Chondrocyte (in vitro differentiated cells): ENCODE measurements at regions not wholly inside any gene's neighbourhood (a gene's known extent, or its start where the extent isn't known, plus 50 kb on each side); places are given as distances from the start of the nearest gene placed in this dataset.
A peak's percentile ranks its signal among the peaks of the same experiment; 100 is the strongest.

Experiments
- DNase-seq: peaks from one replicate; pipeline ENCODE4 v3.0.0; 2021; ENCODE audit warnings: mixed read lengths, low spot score
- H3K27ac Mint-ChIP-seq: one replicate; pipeline ENCODE4 v1.8.0; 2021; ENCODE audit warnings: mild to moderate bottlenecking, moderate library complexity, mixed read lengths; ENCODE audit not compliant: unreplicated experiment
- H3K27me3 Mint-ChIP-seq: 2 replicates; pipeline ENCODE4 v1.8.0; 2021; ENCODE audit warnings: low read depth, mixed read lengths
- H3K36me3 Mint-ChIP-seq: 2 replicates; pipeline ENCODE4 v1.8.0; 2021; ENCODE audit warnings: low read depth, mixed read lengths
- H3K4me1 Mint-ChIP-seq: 2 replicates; pipeline ENCODE4 v1.8.0; 2021; ENCODE audit warnings: low read depth, mild to moderate bottlenecking, mixed read lengths
- H3K4me3 Mint-ChIP-seq: one replicate; pipeline ENCODE4 v1.8.0; 2021; ENCODE audit warnings: mild to moderate bottlenecking, moderate library complexity, mixed read lengths; ENCODE audit not compliant: unreplicated experiment
- H3K9me3 Mint-ChIP-seq: 2 replicates; pipeline ENCODE4 v1.8.0; 2021; ENCODE audit warnings: low read depth, mixed read lengths
- CTCF ChIP-seq: fragments of 200-600 bp; sonication (generic); IDR thresholded peaks from 2 replicates; pipeline ENCODE4 v1.5.0; 2021; ENCODE audit warnings: antibody characterized with exemption, mild to moderate bottlenecking, moderate library complexity

- H3K36me3 Mint-ChIP-seq: peaks cover 8% of the 10 kb centered on the region
- H3K9me3 Mint-ChIP-seq: peaks cover 6% of the 10 kb centered on the region
- TF ChIP-seq CTCF: no peak
- H3K27me3 Mint-ChIP-seq: peaks cover 36% of the 10 kb centered on the region
- H3K27ac Mint-ChIP-seq: no peak overlapping the region
- no peaks in the 10 kb centered on the region for H3K4me1 Mint-ChIP-seq
- DNase-seq: no peak
- no peak overlapping the region for H3K4me3 Mint-ChIP-seq
Observed at GRCh38 chr11:116077092-116077491, 572.9 kb upstream of the CADM1 start.

- H3K27me3 Mint-ChIP-seq: peaks cover 28% of the 10 kb centered on the region
- no peaks in the 10 kb centered on the region for H3K9me3 Mint-ChIP-seq
- no peaks in the 10 kb centered on the region for H3K36me3 Mint-ChIP-seq
- H3K27ac Mint-ChIP-seq: no peak overlapping the region
- DNase-seq: no peak
- H3K4me1 Mint-ChIP-seq: peaks cover 6% of the 10 kb centered on the region
- TF ChIP-seq CTCF: no peak
- H3K4me3 Mint-ChIP-seq: no peak overlapping the region
Observed at GRCh38 chr11:116073854-116074837, 569.9 kb upstream of the CADM1 start.

- Mint-ChIP-seq H3K27ac (no peak overlapping the region), H3K9me3 (no peaks in the 10 kb centered on the region), H3K4me1 (peaks cover 6% of the 10 kb centered on the region), H3K4me3 (no peak overlapping the region), H3K36me3 (no peaks in the 10 kb centered on the region), H3K27me3 (peaks cover 25% of the 10 kb centered on the region)
- peak; percentile 63 for TF ChIP-seq CTCF
- DNase-seq: no peak
Observed at GRCh38 chr11:116072601-116073410, 568.6 kb upstream of the CADM1 start.

- Mint-ChIP-seq H3K9me3 (no peaks in the 10 kb centered on the region), H3K4me3 (no peak overlapping the region), H3K27me3 (peaks cover 26% of the 10 kb centered on the region), H3K4me1 (peaks cover 6% of the 10 kb centered on the region), H3K27ac (no peak overlapping the region), H3K36me3 (no peaks in the 10 kb centered on the region)
- no peak for DNase-seq
- TF ChIP-seq CTCF: no peak
Observed at GRCh38 chr11:116072133-116072532, 567.9 kb upstream of the CADM1 start.

- no peak overlapping the region for H3K4me3 Mint-ChIP-seq
- no peak for DNase-seq
- H3K9me3 Mint-ChIP-seq: no peaks in the 10 kb centered on the region
- no peak overlapping the region for H3K27ac Mint-ChIP-seq
- TF ChIP-seq CTCF: no peak
- peaks cover 23% of the 10 kb centered on the region for H3K27me3 Mint-ChIP-seq
- H3K4me1 Mint-ChIP-seq: peaks cover 12% of the 10 kb centered on the region
- no peaks in the 10 kb centered on the region for H3K36me3 Mint-ChIP-seq
Observed at GRCh38 chr11:116071241-116071640, 567.0 kb upstream of the CADM1 start.
